ENCODE measurements at regions not wholly inside any gene's neighbourhood (a gene's known extent, or its start where the extent isn't known, plus 50 kb on each side); places are given as distances from the start of the nearest gene placed in this dataset.
"Not testable (repeated sequence)": the region's sequence is repeated elsewhere in the genome, so short reads cannot be mapped to it uniquely, and the experiment has no call there.

DNA sequence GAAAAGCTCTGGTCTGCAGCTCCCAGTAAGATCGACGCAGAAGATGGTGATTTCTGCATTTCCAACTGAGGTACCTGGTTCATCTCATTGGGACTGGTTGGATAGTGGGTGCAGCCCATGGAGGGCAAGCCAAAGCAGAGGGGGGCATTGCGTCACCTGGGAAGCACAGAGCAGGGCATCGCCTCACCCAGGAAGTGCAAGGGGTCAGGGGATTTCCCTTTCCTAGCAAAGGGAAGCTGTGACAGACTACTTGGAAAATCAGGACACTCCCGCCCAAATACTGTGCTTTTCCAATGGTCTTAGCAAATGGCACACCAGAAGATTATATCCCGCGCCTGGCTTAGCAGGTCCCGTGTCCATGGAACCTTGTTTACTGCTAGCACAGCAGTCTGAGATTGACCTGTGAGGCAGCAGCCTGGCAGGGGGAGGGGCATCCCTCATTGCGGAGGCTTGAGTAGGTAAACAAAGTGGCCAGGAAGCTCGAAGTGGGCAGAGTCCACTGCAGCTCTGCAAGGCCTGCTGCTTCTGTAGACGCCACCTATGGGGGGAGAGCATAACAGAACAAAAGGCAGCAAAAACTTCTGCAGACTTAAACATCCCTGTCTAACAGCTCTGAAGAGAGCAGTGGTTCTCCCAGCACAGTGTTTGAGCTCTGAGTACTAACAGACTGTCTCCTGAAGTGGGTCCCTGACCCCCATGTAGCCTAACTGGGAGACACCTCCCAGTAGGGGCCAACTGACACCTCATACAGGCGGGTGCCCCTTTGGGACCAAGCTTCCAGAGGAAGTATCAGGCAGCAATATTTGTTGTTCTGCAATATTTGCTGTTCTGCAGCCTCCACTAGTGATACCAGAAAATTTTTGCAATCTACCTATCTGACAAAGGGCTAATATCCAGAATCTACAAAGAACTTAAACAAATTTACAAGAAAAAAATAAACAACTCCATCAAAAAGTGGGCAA lies 871.7 kb downstream of the IGSF11 start:
- H3K27ac Mint-ChIP-seq; DNase-seq (ENCODE audit: low spot score); H3F3A ChIP-seq (replicated peaks; ENCODE audit: low read depth); H3K4me3 ChIP-seq; H3K79me2 ChIP-seq (replicated peaks; ENCODE audit: insufficient read depth); H2AFZ ChIP-seq; H3K27ac ChIP-seq (ENCODE audit: low read depth); H3K36me3 ChIP-seq (ENCODE audit: insufficient read depth); H3K9me2 ChIP-seq (ENCODE audit: insufficient read depth); H3K27me3 Mint-ChIP-seq (ENCODE audit: insufficient read depth, low read depth, poor library complexity); H4K20me1 ChIP-seq (replicated peaks; ENCODE audit: insufficient read depth); H3K27me3 ChIP-seq (ENCODE audit: insufficient read depth); H3K4me2 ChIP-seq; ATAC-seq; H3K4me3 Mint-ChIP-seq: not testable (repeated sequence)
- peaks cover 41% of the 10 kb centered on the region for H3K9me3 Mint-ChIP-seq
- H3K4me1 Mint-ChIP-seq: peaks cover 13% of the 10 kb centered on the region; the same call in 2 of the 3 replicates
- H3K36me3 Mint-ChIP-seq (ENCODE audit: low read depth): peaks cover 29% of the 10 kb centered on the region
- peaks cover 17% of the 10 kb centered on the region for H3K4me1 ChIP-seq (ENCODE audit: insufficient read depth)

- TF ChIP-seq, protein P1, sequence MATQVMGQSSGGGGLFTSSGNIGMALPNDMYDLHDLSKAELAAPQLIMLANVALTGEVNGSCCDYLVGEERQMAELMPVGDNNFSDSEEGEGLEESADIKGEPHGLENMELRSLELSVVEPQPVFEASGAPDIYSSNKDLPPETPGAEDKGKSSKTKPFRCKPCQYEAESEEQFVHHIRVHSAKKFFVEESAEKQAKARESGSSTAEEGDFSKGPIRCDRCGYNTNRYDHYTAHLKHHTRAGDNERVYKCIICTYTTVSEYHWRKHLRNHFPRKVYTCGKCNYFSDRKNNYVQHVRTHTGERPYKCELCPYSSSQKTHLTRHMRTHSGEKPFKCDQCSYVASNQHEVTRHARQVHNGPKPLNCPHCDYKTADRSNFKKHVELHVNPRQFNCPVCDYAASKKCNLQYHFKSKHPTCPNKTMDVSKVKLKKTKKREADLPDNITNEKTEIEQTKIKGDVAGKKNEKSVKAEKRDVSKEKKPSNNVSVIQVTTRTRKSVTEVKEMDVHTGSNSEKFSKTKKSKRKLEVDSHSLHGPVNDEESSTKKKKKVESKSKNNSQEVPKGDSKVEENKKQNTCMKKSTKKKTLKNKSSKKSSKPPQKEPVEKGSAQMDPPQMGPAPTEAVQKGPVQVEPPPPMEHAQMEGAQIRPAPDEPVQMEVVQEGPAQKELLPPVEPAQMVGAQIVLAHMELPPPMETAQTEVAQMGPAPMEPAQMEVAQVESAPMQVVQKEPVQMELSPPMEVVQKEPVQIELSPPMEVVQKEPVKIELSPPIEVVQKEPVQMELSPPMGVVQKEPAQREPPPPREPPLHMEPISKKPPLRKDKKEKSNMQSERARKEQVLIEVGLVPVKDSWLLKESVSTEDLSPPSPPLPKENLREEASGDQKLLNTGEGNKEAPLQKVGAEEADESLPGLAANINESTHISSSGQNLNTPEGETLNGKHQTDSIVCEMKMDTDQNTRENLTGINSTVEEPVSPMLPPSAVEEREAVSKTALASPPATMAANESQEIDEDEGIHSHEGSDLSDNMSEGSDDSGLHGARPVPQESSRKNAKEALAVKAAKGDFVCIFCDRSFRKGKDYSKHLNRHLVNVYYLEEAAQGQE (IDR thresholded peaks at IDR 0.05; ENCODE audit: unreplicated experiment): no peak
- TF ChIP-seq, protein P2, sequence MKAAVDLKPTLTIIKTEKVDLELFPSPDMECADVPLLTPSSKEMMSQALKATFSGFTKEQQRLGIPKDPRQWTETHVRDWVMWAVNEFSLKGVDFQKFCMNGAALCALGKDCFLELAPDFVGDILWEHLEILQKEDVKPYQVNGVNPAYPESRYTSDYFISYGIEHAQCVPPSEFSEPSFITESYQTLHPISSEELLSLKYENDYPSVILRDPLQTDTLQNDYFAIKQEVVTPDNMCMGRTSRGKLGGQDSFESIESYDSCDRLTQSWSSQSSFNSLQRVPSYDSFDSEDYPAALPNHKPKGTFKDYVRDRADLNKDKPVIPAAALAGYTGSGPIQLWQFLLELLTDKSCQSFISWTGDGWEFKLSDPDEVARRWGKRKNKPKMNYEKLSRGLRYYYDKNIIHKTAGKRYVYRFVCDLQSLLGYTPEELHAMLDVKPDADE (IDR thresholded peaks at IDR 0.05): no peak
- H3K27me3 ChIP-seq (ENCODE audit: insufficient read depth): no peaks in the 10 kb centered on the region
- no peak overlapping the region for H3K27ac ChIP-seq (ENCODE audit: low read depth)
- DNase-seq (ENCODE audit: low spot score) (no peak), ATAC-seq (no peak)
- peaks cover 17% of the 10 kb centered on the region for H3K4me1 ChIP-seq (ENCODE audit: insufficient read depth)
- Mint-ChIP-seq H3K27ac (no peak overlapping the region), H3K4me1 (peaks cover 14% of the 10 kb centered on the region; the same call in 2 of the 3 replicates), H3K36me3 (ENCODE audit: low read depth) (peaks cover 19% of the 10 kb centered on the region; the same call in 2 of the 3 replicates), H3K4me3 (no peak overlapping the region), H3K9me3 (peaks cover 26% of the 10 kb centered on the region), H3K27me3 (ENCODE audit: insufficient read depth, low read depth, poor library complexity) (no peaks in the 10 kb centered on the region)
- peaks cover 7% of the 10 kb centered on the region; the same call in 1 of the 2 replicates for H3K9me2 ChIP-seq (ENCODE audit: insufficient read depth)
- H3K36me3 ChIP-seq (ENCODE audit: insufficient read depth): peaks cover 4% of the 10 kb centered on the region; the same call in 1 of the 2 replicates
- H3K4me2 ChIP-seq: no peak overlapping the region
- H4K20me1 ChIP-seq (replicated peaks; ENCODE audit: insufficient read depth): no peaks in the 10 kb centered on the region
- no peaks in the 10 kb centered on the region for H3K79me2 ChIP-seq (replicated peaks; ENCODE audit: insufficient read depth)
- no peak overlapping the region for H3K4me3 ChIP-seq
- no peak overlapping the region for H2AFZ ChIP-seq
- no peaks in the 10 kb centered on the region for H3F3A ChIP-seq (replicated peaks; ENCODE audit: low read depth)
These were observed 869.2 kb downstream of the IGSF11 start for GRCh38 chr3:118165413-118165812.

- Histone ChIP-seq H3K36me3 (ENCODE audit: insufficient read depth) (no peaks in the 10 kb centered on the region), H3K4me1 (ENCODE audit: insufficient read depth) (peaks cover 17% of the 10 kb centered on the region), H3K79me2 (replicated peaks; ENCODE audit: insufficient read depth) (no peaks in the 10 kb centered on the region), H3K27ac (ENCODE audit: low read depth) (no peak overlapping the region), H3F3A (replicated peaks; ENCODE audit: low read depth) (no peaks in the 10 kb centered on the region), H3K9me2 (ENCODE audit: insufficient read depth) (no peaks in the 10 kb centered on the region), H3K27me3 (ENCODE audit: insufficient read depth) (no peaks in the 10 kb centered on the region), H3K4me3 (no peak overlapping the region), H4K20me1 (replicated peaks; ENCODE audit: insufficient read depth) (no peaks in the 10 kb centered on the region), H2AFZ (peak overlapping the region; percentile 70), H3K4me2 (0 out of 2 replicates have a peak overlapping the region, but pooled peaks have one; percentile 11)
- peak overlapping the region; percentile 55 for H3K27ac Mint-ChIP-seq
- ATAC-seq (no peak), DNase-seq (ENCODE audit: low spot score) (no peak)
- H3K9me3 Mint-ChIP-seq: peaks cover 26% of the 10 kb centered on the region
- peaks cover 14% of the 10 kb centered on the region; the same call in 2 of the 3 replicates for H3K4me1 Mint-ChIP-seq
- H3K36me3 Mint-ChIP-seq (ENCODE audit: low read depth): peaks cover 20% of the 10 kb centered on the region
- no peaks in the 10 kb centered on the region for H3K27me3 Mint-ChIP-seq (ENCODE audit: insufficient read depth, low read depth, poor library complexity)
- H3K4me3 Mint-ChIP-seq: no peak overlapping the region
- TF ChIP-seq, protein P1 (IDR thresholded peaks at IDR 0.05; ENCODE audit: unreplicated experiment): no peak
- TF ChIP-seq EZH2 (IDR thresholded peaks at IDR 0.05; ENCODE audit: low read depth, unreplicated experiment) (no peak), CTCF (conservative IDR thresholded peaks at IDR 0.05; ENCODE audit: low read depth in 2 of 2) (no peak), JUNB (IDR thresholded peaks at IDR 0.05; ENCODE audit: unreplicated experiment) (no peak), ZNF114 (CRISPR knock-in tag; IDR thresholded peaks at IDR 0.05) (no peak), ZNF331 (CRISPR knock-in tag; IDR thresholded peaks at IDR 0.05; ENCODE audit: low read depth) (no peak)
These were observed 867.1 kb downstream of the IGSF11 start for GRCh38 chr3:118167571-118167970.

Measured in GM23338 (cell line).